ENCODE measurements at regions not wholly inside any gene's neighbourhood (a gene's known extent, or its start where the extent isn't known, plus 50 kb on each side); places are given as distances from the start of the nearest gene placed in this dataset.

- intact Hi-C loops (cut with DNase I): no loop called here
- ATAC-seq: peak; percentile 75
- DNase-seq (ENCODE audit: low spot score): peak; percentile 64
These were observed 50.7 kb upstream of the PAIP2B start for GRCh38 chr2:71277536-71278103.

- ATAC-seq (peak; percentile 7), DNase-seq (ENCODE audit: low spot score) (no peak)
- intact Hi-C loops (cut with DNase I): no loop called here
These were observed 50.2 kb upstream of the PAIP2B start for GRCh38 chr2:71277147-71277475.

GRCh38 chr2:71276311-71277146 is 49.6 kb upstream of the PAIP2B start:
- intact Hi-C loops (cut with DNase I): no loop called here
- ATAC-seq (peak; percentile 97), DNase-seq (ENCODE audit: low spot score) (peak; percentile 92)

Data from sciatic nerve (tissue), 2 donors.